ENCODE measurements at regions not wholly inside any gene's neighbourhood (a gene's known extent, or its start where the extent isn't known, plus 50 kb on each side); places are given as distances from the start of the nearest gene placed in this dataset.

GRCh38 chr18:38310936-38311335, 745.3 kb upstream of the CELF4 start:
- H4K91ac ChIP-seq (replicated peaks; ENCODE audit: insufficient read length, low read length) = no peak overlapping the region
- H4K5ac ChIP-seq (ENCODE audit: insufficient read length, low read depth, low read length) = no peak overlapping the region
- no peak overlapping the region for H3K4me3 ChIP-seq (ENCODE audit: extremely low read depth in 1 of 4, insufficient read depth in 2 of 4, low read depth in 3 of 4, low read length in 4 of 4)
- no peak for FAIRE-seq
- no peak overlapping the region for H3K4ac ChIP-seq (replicated peaks; ENCODE audit: insufficient read length, low read depth, low read length)
- H4K20me1 ChIP-seq (replicated peaks in 1 of 2; ENCODE audit: control insufficient read depth in 1 of 2, insufficient read depth in 2 of 2, low read length in 2 of 2) = no peaks in the 10 kb centered on the region
- H3K18ac ChIP-seq (ENCODE audit: extremely low read depth, low read length) = no peak overlapping the region
- H3K9ac ChIP-seq (replicated peaks in 1 of 4; ENCODE audit: extremely low read depth in 1 of 4, low read depth in 3 of 4, low read length in 3 of 4) = no peak overlapping the region
- no peaks in the 10 kb centered on the region for H3K4me1 ChIP-seq (replicated peaks in 1 of 4; ENCODE audit: control insufficient read depth in 3 of 4, insufficient read depth in 4 of 4, low read length in 3 of 4)
- no peak overlapping the region for H3K23ac ChIP-seq (ENCODE audit: insufficient read length)
- no peak overlapping the region for H2BK120ac ChIP-seq (replicated peaks; ENCODE audit: low read depth, low read length)
- no peak overlapping the region for H2AK5ac ChIP-seq (ENCODE audit: low read depth, low read length)
- TF ChIP-seq USF2 (IDR thresholded peaks at IDR 0.05; ENCODE audit: low read length) (no peak), ZNF274 (IDR thresholded peaks at IDR 0.05; ENCODE audit: borderline replicate concordance, extremely low read depth, low read length) (no peak), SIN3A (conservative IDR thresholded peaks at IDR 0.05 in 1 of 2, IDR thresholded peaks at IDR 0.05 in 1 of 2; ENCODE audit: low read depth in 1 of 2, low read length in 2 of 2) (no peak), NANOG (IDR thresholded peaks at IDR 0.05; ENCODE audit: insufficient read depth, low read depth, low read length, poor library complexity, severe bottlenecking) (no peak), MAFK (IDR thresholded peaks at IDR 0.05; ENCODE audit: low read depth, low read length) (no peak), EP300 (IDR thresholded peaks at IDR 0.05; ENCODE audit: borderline replicate concordance in 1 of 2, low read depth in 2 of 2, low read length in 2 of 2) (no peak), SP1 (IDR thresholded peaks at IDR 0.05; ENCODE audit: low read depth, low read length) (no peak), ATF3 (IDR thresholded peaks at IDR 0.05; ENCODE audit: insufficient read depth, low read depth, low read length) (no peak), CHD1 (IDR thresholded peaks at IDR 0.05; ENCODE audit: low read depth, low read length) (no peak), SP4 (IDR thresholded peaks at IDR 0.05; ENCODE audit: low read length) (no peak), SUZ12 (IDR thresholded peaks at IDR 0.05; ENCODE audit: low read length) (no peak), NRF1 (IDR thresholded peaks at IDR 0.05; ENCODE audit: low read depth, low read length) (no peak)
- H2BK15ac ChIP-seq (ENCODE audit: low read length) = no peak overlapping the region
- H3K27ac ChIP-seq (ENCODE audit: low read depth, low read length) = no peak overlapping the region
- no peaks in the 10 kb centered on the region for H3K79me2 ChIP-seq (ENCODE audit: control insufficient read depth in 1 of 2, insufficient read depth in 2 of 2, low read length in 2 of 2)
- no peak for DNase-seq (ENCODE audit: low read depth in 1 of 2, low spot score in 2 of 2)
- H3K4me2 ChIP-seq (ENCODE audit: insufficient read depth in 1 of 2, low read depth in 2 of 2, low read length in 2 of 2) = no peak overlapping the region
- H2BK20ac ChIP-seq (ENCODE audit: low read length) = no peak overlapping the region
- POLR2A ChIA-PET (ENCODE audit: partially characterized antibody) = no interaction called here
- H4K8ac ChIP-seq (ENCODE audit: extremely low read depth, insufficient read depth, low read length) = no peak overlapping the region
- no peak overlapping the region for H2BK5ac ChIP-seq (ENCODE audit: low read depth, low read length)
- H3K27me3 ChIP-seq (replicated peaks in 1 of 4; ENCODE audit: control insufficient read depth in 3 of 4, extremely low read depth in 1 of 4, insufficient read depth in 3 of 4, low read length in 3 of 4) = no peaks in the 10 kb centered on the region
- H3K9me3 ChIP-seq (ENCODE audit: insufficient read depth in 2 of 2, low read depth in 1 of 2, low read length in 1 of 2) = no peaks in the 10 kb centered on the region
- H3K79me1 ChIP-seq (ENCODE audit: low read depth, low read length) = no peaks in the 10 kb centered on the region
- no peaks in the 10 kb centered on the region for H3K36me3 ChIP-seq (ENCODE audit: control insufficient read depth in 2 of 4, insufficient read depth in 4 of 4, low read length in 3 of 4)
- no peak overlapping the region for H3K56ac ChIP-seq (replicated peaks; ENCODE audit: insufficient read length, low read depth, low read length)
- CTCF ChIA-PET (ENCODE audit: partially characterized antibody) = no interaction called here
- WGBS, 2 experiments (ENCODE audit: extremely low coverage in 1 of 2, insufficient coverage in 1 of 2, insufficient read length in 1 of 2, insufficient replicate concordance in 2 of 2, low coverage in 1 of 2, low lambda C conversion rate in 2 of 2, missing lambda C conversion rate in 1 of 2) = 97% methylated on average over 2 of the region's 2 CpGs; no CpG with 5 or more reads in 1 of the 2 experiments
- H3K14ac ChIP-seq (ENCODE audit: insufficient read length) = no peak overlapping the region
- no peak overlapping the region for H2BK12ac ChIP-seq (ENCODE audit: low read depth, low read length)
- H3K23me2 ChIP-seq (ENCODE audit: low read depth, low read length) = no peaks in the 10 kb centered on the region
- H2AFZ ChIP-seq (ENCODE audit: low read length) = peak overlapping the region; percentile 43; the same call in 1 of the 2 replicates

Measured in H1 (cell line).